GM12892 (cell line): ENCODE measurements at regions not wholly inside any gene's neighbourhood (a gene's known extent, or its start where the extent isn't known, plus 50 kb on each side); places are given as distances from the start of the nearest gene placed in this dataset.

ENCODE experiments used
- POLR2A ChIP-seq: IDR thresholded peaks from 2 replicates; pipeline ENCODE4 v1.6.1; 2011; ENCODE audit warnings: low read depth, low read length, control low read depth
- POLR2AphosphoS5 ChIP-seq: IDR thresholded peaks from 2 replicates; pipeline ENCODE4 v1.6.1; 2011; ENCODE audit warnings: low read depth, low read length, control low read depth
- TAF1 ChIP-seq: IDR thresholded peaks from 2 replicates; pipeline ENCODE4 v1.6.1; 2011; ENCODE audit warnings: low read depth, mild to moderate bottlenecking, control low read depth, low read length, borderline replicate concordance

- TF ChIP-seq POLR2A, result no peak
- TF ChIP-seq TAF1, result no peak
- TF ChIP-seq POLR2AphosphoS5, result no peak
These were observed 127.9 kb upstream of the NRBF2 start for GRCh38 chr10:63005246-63005645.
